Brain microvascular endothelial cell (primary cell): ENCODE measurements at regions not wholly inside any gene's neighbourhood (a gene's known extent, or its start where the extent isn't known, plus 50 kb on each side); places are given as distances from the start of the nearest gene placed in this dataset.
A peak's percentile ranks its signal among the peaks of the same experiment; 100 is the strongest.

ENCODE experiments used
- DNase-seq: peaks from one replicate; pipeline ENCODE4 v3.0.0-alpha.2; 2020
- H3K27ac ChIP-seq: fragments of 250-450 bp; sonication (Bioruptor Pico); 2 replicates; pipeline ENCODE4 v1.5.1; 2020; ENCODE audit warnings: mild to moderate bottlenecking, moderate library complexity
- H3K27me3 ChIP-seq: fragments of 250-450 bp; sonication (Bioruptor Pico); replicated peaks from 2 replicates; pipeline ENCODE4 v1.5.1; 2020; ENCODE audit warnings: mild to moderate bottlenecking
- H3K36me3 ChIP-seq: fragments of 250-450 bp; sonication (Bioruptor Pico); replicated peaks from 2 replicates; pipeline ENCODE4 v1.5.1; 2020; ENCODE audit warnings: mild to moderate bottlenecking
- H3K4me3 ChIP-seq: 2 replicates; pipeline ENCODE4 v1.5.1; 2011; ENCODE audit warnings: low read depth, mild to moderate bottlenecking, control low read depth, low read length, moderate library complexity
- CTCF ChIP-seq: IDR thresholded peaks from 2 replicates; pipeline ENCODE4 v1.5.1; 2011; ENCODE audit warnings: low read depth, mild to moderate bottlenecking, moderate library complexity, low read length, control low read depth, inconsistent platforms; ENCODE audit errors: missing control alignments
- in situ Hi-C: cut with HindIII; loops from 2 replicates; pipeline ENCODE4 v1.10.0; 2017; ENCODE audit warnings: low sequenced_read_pairs, low pct_ligation_motif_present

DNA sequence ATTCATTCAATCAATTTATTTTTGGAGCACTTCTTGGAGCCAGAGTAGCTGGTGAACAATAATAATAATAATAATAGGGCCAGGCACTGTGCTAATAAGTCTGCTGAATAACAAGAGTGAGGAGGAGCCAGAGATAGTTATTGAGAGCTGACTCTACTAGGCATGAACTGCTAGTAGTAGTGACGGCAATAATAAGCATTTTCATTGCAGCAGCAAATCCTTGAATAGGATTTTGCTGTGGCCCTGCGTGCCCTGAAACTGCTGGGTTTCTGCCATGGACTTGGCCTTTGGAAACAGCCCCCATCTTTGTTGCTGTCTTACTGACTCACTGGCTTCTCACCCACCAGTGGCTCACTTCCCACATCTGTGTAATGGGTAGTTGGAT is 545.9 kb downstream of the MIAT start:
- TF ChIP-seq CTCF, result no peak
- Histone ChIP-seq H3K27ac (peak overlapping the region; percentile 89), H3K36me3 (no peaks in the 10 kb centered on the region), H3K4me3 (no peak overlapping the region), H3K27me3 (no peaks in the 10 kb centered on the region)
- in situ Hi-C loops, result no loop called here
- no peak for DNase-seq

DNA sequence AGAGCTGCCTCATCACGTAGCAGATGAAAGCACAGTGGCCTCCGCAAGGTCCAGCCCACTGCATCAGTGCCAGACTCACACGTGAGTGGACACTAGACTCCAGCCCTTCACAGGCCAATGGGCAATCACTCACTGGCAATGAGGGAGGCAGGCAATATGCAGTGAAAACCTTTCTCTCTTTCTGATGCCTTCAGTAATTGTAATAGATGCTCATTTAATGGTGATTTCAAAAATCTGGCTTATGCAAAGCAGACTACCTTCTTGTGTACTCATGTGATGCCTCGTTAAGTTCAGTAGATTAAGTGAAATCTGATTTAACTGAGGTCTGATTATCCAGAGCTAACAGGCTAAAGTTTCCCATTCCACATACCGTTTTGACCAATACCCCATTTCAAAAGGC is 546.9 kb downstream of the MIAT start:
- no peak for TF ChIP-seq CTCF
- DNase-seq, result no peak
- Histone ChIP-seq H3K27me3 (no peaks in the 10 kb centered on the region), H3K36me3 (no peaks in the 10 kb centered on the region), H3K4me3 (no peak overlapping the region), H3K27ac (no peak overlapping the region)
- in situ Hi-C loops, result no loop called here

DNA sequence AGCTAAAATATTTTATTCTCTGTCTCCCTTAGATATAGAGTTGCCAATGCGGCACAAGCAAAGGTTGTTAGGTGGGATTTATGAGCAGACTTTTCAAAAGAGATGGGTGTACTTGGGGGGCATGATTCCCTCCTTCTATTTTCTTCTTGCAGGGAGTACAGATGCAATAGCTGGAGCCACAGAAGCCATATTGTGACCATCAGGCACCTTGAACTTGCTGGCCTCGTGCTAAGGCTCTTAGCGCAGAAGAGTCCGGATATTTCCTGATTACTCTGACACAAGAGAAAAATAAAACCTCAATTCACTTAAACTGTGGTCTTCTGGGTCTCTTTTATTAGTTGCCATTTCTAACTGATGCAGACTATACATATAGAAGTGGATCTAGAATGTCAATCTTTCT is 547.4 kb downstream of the MIAT start:
- TF ChIP-seq CTCF, result no peak
- in situ Hi-C loops, result no loop called here
- Histone ChIP-seq H3K36me3 (no peaks in the 10 kb centered on the region), H3K27me3 (no peaks in the 10 kb centered on the region), H3K27ac (no peak overlapping the region), H3K4me3 (no peak overlapping the region)
- no peak for DNase-seq

GRCh38 chr22:27205492-27206373 is 548.3 kb downstream of the MIAT start:
- in situ Hi-C loops, result no loop called here
- no peak for TF ChIP-seq CTCF
- Histone ChIP-seq H3K27ac (peak overlapping the region; percentile 52), H3K4me3 (no peak overlapping the region), H3K36me3 (no peaks in the 10 kb centered on the region), H3K27me3 (no peaks in the 10 kb centered on the region)
- DNase-seq, result no peak

GRCh38 chr22:27206374-27207133 is 549.2 kb downstream of the MIAT start:
- in situ Hi-C loops, result no loop called here
- H3K27me3 ChIP-seq, result no peaks in the 10 kb centered on the region
- no peak overlapping the region for H3K4me3 ChIP-seq
- H3K36me3 ChIP-seq, result no peaks in the 10 kb centered on the region
- TF ChIP-seq CTCF, result no peak
- DNase-seq, result peak; percentile 60
- H3K27ac ChIP-seq, result peak overlapping the region; percentile 52
